Prostate gland (tissue), 2 donors: ENCODE measurements at regions not wholly inside any gene's neighbourhood (a gene's known extent, or its start where the extent isn't known, plus 50 kb on each side); places are given as distances from the start of the nearest gene placed in this dataset.

Experiments used
- POLR2A ChIP-seq: fragments of 450-650 bp; IDR thresholded peaks from one replicate; pipeline ENCODE4 v1.6.1; 2016; ENCODE audit warnings: antibody characterized with exemption, mild to moderate bottlenecking
- POLR2AphosphoS5 ChIP-seq: sonication (generic); formaldehyde crosslinking; IDR thresholded peaks from one replicate; pipeline ENCODE4 v1.6.1; 2017; ENCODE audit warnings: antibody characterized with exemption
- TF ChIP-seq, protein P1 (sequence below), 4 experiments: fragments of 200-600 bp in 2 of 4; fragments of 450-650 bp in 2 of 4; sonication (generic) in 2 of 4; IDR thresholded peaks; 1 replicate in 3 of 4; 2 replicates in 1 of 4; pipeline ENCODE4 v1.5.1; 2016 to 2019; ENCODE audit warnings: antibody characterized with exemption in 4 of 4, mild to moderate bottlenecking in 2 of 4, moderate library complexity in 2 of 4

DNA sequence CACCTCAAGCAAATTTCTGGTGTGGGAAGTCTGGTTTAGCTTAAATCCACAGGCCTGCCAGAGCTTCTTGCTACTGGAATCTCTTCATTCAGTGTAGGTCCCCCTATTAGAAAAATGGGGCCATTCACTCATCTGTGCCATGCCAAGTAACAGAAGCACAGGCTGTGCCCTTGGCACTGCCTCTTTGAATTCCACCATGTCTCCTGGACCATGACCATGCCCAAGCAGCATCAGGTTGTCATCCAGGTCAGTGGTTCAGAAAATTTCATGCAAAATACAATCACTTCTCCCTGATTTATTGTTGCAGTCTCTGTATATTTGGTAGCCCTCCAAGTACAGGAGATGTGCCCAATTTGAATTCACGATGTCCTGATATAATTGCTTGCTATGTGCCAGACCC is 602.1 kb upstream of the ZNF385D start:
- TF ChIP-seq, protein P1, sequence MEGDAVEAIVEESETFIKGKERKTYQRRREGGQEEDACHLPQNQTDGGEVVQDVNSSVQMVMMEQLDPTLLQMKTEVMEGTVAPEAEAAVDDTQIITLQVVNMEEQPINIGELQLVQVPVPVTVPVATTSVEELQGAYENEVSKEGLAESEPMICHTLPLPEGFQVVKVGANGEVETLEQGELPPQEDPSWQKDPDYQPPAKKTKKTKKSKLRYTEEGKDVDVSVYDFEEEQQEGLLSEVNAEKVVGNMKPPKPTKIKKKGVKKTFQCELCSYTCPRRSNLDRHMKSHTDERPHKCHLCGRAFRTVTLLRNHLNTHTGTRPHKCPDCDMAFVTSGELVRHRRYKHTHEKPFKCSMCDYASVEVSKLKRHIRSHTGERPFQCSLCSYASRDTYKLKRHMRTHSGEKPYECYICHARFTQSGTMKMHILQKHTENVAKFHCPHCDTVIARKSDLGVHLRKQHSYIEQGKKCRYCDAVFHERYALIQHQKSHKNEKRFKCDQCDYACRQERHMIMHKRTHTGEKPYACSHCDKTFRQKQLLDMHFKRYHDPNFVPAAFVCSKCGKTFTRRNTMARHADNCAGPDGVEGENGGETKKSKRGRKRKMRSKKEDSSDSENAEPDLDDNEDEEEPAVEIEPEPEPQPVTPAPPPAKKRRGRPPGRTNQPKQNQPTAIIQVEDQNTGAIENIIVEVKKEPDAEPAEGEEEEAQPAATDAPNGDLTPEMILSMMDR (IDR thresholded peaks at IDR 0.05), result no peak
- no peak for TF ChIP-seq POLR2A
- no peak for TF ChIP-seq POLR2AphosphoS5
